ENCODE measurements at regions not wholly inside any gene's neighbourhood (a gene's known extent, or its start where the extent isn't known, plus 50 kb on each side); places are given as distances from the start of the nearest gene placed in this dataset.

DNA sequence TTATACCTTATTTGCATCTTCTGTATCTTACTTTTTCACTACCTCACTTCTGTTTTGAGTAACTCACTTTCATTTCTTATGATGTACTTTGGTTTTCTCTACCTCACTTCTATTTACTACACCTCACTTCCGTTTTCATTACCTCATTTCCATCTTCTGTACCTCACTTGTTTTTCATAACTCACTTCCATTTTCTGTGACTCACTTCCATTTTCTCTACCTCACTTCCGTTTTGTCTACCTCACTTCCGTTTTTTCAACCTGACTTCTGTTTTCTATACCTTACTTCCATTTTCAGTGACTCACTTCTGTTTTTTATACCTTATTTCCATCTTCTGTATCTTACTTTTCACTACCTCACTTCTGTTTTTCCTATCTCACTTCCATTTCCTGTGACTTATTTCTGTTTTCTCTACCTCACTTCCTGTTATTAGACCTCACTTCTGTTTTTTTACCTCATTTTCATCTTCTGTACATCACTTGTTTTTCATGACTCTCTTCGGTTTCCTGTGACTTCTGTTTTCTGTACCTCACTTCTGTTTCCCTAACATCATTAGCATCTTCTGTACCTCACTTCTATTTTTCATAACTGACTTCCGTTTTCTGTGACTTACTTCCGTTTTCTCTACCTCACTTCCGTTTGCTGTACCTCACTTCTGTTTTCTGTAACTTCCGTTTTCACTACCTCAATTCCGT lies 493.1 kb upstream of the AKR1E2 start:
- peak; percentile 53 for DNase-seq

DNA sequence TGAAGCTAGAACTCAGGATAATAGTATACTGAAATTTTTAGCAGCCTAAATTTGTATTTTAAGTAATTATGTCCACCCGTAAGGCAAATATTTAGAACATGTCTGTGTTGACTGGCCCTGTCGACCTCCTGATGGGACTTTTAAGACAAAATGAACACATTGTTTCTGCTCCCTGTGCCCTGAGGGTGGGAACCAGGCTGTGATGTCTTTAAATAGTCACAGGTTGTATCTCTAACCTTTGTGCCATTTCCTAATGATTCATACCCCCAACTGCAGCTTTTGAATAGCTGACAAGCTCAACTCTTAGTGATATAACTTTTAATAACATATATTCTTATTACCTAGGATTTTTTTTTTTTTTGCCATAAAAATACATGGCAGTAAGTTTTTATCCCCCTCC lies 494.9 kb upstream of the AKR1E2 start:
- DNase-seq = no peak

DNA sequence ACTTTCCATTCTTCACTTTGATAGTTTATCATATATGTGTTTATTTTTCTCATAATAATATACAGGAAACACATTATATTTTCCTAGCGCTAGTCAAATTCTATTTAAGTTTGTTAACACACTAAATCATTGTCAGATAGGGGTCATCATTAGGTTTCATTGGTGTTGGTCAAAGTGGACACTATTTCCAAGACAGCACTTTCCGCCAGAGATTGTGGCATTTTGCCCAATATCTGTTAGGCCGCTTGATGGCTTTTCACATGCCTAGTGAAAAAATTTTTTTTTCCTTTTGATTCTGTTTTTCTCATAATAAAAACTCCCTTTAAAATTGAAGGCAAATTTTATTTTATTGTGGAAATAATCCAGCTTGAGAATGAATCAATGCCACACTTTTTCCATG lies 495.4 kb upstream of the AKR1E2 start:
- no peak for DNase-seq

DNA sequence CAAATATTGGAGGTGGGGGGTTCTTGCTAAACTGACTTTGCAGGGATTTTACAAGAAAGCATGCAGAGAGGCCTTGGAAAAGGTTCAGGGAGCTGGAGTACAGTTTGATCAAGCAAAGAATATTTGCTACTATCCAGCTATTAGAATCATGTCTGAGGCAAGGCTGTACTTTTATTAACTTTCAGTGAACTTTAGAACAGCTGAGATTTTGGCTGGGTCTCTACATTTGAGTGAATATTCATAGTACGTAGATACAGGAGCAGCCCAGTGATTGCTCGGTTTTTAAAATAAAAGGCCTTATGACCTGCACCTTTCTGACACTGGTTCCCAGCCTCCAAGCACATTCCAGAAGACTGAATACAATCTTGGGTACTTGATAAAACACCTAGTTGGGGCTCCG lies 496.8 kb upstream of the AKR1E2 start:
- DNase-seq = no peak

DNA sequence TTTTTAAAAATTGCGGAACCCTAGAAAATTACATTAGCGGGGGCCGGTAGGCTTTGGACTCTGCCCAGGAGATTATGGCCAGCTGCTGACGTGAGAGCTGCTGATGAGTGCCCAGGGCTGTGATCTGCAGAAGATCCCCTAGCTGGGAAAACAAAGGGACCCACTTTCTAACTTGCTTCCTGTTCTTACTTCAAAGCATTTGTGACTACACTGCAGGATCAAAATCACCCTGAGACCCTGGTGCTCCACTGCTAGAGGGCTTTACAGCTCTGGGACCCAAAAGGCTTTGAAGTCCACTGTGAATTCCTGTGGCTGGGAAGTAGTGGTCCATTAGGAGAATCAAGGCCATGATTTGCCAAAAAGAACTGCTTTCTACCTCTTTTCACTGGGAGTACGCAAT lies 499.4 kb upstream of the AKR1E2 start:
- DNase-seq = no peak

DNA sequence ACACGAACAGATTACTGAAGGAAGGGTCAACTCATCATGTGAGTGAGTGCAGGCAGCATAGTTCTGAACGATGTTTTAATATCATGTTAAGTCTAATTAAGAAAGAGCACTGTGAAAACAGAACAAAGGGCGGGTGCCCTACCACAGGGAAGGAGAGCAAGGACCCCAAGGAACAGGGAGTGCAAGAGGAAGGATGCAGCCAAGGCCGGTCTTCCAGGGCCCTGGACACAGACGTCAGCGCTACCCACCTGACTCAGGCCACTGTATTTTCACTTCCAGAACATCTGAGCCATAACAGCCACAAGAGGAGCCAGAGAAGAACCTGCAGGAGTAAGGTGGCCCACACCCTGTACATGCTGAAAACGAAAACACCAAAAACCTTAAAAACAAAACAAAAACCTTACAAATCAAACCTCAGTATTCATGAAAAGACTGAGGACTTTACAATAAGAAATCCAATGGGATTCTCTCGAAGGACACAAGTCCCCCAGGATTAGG lies 506.1 kb upstream of the AKR1E2 start:
- DNase-seq = no peak

DNA sequence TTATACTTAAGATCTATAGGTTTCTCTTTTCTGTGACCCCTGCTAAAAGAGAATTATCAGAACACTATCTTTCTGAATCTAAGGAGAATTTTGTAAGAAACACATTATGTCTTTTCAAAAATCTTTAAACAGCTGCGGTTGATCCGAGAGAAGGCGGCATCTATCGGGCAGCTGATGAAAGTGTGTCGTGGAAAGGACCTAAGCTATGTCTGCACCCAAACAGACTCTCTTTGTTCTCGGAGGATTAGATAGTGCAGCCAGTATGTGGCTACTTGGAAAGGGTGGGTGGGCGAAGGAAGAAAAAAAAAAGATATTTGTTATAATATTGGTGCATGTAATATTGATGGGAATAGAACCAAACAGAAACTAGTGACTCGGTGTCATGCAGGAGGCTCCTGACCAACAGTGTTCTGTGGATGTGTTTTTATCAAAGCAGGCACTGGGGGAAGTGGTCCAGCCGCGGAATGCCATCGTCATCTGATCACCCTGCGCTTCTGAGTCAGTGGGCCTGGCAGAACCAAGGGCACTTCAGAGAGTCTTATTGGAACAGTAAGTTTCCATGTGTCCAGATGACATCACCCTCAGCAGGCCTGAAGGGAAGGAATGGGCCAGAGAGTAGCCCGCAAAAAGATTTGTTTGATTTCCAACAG lies 509.7 kb upstream of the AKR1E2 start:
- no peak for DNase-seq

DNA sequence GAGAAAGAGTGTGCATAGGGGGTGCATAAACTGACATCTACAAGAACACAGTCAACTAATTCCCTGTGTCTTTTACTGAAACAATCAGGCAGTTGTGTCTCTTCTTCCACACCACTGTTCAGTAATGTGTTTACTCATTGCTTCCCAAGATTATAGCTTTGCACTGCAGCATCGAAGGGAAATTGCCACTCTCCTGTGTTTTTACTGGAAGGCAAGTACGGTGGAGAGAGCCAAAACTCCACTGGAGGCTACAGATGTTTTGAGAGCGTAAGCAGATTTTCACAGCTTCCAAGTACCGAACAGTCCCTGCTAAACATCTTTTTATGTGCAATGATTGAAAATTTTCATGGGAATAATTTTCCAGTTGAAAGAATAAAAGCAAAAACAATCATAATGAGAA lies 510.5 kb upstream of the AKR1E2 start:
- no peak for DNase-seq

DNA sequence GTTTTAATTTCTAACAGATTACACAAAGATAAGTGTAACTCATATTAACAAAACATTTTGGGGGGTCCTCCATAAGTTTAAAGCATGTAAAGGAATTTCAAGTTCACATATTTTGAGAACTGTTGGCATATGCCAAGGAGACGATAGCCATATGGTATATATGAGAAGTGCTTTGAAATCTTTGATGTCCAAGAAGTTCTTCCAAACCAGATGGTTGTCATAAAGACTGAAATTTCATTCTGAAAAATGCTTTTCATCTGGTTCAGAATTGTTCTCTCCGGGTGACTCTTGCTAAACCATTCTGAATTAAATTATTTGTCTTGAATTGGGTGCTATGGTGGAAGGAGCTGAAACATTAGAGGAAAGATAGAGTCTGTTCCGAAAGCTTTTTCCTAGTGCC lies 513.0 kb upstream of the AKR1E2 start:
- no peak for DNase-seq

DNA sequence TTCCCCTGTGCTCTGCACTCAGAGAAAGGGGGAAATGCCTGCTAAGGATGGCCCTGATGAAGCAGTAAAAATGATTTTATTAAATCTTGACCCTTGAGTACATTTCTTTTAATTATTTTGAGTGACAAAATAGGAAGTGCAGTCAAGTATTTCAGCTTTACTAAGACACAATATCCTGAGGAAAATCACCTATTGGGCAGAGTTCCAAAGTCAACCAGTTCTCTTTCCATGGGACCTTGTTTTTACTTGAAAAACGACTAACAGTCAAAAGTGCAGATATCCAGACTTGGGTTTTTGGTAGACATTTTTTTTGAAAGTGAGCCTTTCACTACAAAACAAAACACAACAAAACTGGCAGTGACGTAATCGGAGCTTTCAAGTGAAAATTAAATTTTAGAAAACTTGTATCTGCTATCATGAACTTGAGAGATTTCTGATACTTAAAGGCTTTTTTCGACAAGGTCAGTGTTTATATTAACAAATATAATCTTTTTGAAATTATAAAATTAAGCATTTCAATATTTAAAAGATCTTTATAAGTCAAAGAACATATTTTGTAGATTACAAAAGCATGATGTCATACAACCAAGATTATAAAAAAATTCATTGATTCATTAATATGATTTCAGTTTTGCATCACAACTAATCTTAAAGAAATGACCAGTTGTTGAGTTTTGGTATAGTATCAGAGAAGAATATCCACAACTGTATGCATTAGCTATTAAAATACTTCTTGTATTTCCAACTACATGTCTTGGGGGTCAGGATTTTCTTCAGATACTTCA lies 513.8 kb upstream of the AKR1E2 start:
- DNase-seq = no peak

DNA sequence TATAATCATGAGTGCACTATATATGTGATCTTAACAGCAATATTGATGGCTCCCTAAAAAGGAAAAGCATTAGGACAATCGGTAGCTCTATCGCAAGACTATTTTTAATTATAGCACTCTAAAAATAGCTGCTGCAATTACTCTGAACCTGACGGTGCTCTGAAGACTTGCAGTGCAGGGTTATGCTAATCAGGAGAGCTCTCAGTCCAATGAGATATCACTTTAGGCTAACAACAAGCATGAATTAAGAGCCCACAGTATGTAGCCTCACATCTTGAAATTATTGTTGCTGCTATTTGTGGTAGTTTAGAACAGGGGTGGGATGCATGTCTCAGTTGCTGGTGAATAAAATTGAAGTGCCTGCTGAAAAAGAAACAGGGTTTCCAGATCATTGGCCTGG lies 515.8 kb upstream of the AKR1E2 start:
- DNase-seq = no peak

DNA sequence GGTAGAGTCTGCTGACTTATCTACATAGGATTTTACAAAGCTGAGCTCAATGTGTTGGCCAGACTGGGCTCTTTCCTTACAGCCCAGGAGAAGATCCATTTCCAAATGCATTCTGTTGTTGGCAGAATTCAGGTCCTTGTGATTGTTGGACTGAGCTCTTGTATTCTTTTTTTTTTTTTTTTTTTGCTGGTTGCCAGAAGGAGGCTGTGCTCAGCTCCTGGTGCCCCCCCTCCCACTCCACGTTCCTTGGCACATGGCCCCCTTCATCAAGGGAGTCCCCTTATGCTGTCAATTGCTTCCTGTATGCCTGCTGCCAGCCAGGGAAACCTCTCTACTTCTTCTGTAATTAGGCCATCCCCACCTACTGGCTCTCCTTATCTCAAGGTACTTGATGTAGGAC lies 518.1 kb upstream of the AKR1E2 start:
- no peak for DNase-seq

DNA sequence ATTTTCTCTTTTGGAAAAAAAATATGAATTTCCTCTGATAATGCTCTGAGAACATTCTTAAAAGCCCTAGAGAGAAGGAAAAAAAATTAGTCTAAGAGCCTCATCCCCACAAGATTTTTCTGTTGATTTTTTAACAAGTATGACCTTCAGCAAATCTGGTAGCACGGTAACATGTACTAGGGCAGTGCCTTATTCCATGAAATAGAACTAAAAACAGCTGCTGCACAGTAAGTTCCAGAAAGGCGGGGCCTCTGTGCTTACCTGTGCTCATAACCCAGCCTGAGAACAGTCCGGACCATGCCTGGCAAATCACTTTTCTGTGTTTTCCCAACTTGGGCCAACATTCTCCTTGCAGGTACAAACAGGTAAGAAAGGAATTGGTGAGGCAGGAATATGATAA lies 519.1 kb upstream of the AKR1E2 start:
- no peak for DNase-seq

DNA sequence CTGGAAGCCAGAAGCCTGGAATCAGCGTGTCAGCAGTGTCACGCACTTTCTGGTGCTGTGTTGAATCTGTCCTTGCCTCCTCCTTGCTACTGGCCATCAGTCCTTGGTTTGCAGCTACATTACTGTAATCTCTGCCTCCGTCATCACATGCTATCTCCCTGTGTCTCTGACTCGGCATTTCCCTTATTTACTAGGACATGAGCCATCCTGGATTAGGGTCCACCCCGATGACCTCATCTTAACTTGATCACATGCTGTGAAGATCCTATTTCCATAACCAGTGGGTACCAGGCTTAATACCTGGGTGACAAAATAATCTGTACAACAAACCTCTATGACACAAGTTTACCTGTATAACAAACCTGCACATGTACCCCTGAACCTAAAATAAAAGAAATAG lies 518.0 kb upstream of the KLF6 start:
- DNase-seq = no peak

DNA sequence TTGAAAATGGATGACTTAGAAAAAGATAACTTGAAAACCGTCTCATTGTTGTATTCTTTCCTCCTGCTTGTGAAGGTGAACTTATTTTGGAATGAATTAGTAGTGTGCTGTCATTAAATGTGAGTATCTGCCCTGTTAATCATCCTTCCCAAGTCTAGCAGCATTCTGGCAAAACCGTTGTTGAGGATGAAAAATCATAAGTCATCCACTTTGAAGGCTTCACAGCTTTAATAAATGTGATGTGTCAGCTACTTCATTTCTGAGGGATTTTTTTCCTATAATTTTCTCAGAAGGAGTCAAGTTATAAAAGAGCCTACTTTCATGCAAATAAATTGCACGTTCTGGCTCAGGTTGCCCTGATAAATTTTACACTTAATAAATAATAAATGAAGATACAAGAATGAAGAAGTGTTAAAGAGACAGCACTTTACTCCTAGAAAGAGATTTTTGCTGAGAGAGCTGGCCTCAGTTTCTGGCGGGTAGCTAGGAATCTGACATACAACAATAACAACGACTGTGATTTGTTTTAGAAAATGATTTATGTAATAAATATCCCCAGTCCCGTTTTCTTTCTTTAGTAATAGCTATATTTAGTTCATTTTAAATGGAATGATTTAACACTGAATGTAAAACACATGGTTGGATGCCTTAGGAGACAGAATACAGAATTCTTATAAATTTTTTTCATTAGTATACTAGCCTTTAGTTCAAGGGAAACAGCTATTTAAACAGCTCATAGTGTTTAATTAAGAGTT lies 516.5 kb upstream of the KLF6 start:
- DNase-seq = no peak

DNA sequence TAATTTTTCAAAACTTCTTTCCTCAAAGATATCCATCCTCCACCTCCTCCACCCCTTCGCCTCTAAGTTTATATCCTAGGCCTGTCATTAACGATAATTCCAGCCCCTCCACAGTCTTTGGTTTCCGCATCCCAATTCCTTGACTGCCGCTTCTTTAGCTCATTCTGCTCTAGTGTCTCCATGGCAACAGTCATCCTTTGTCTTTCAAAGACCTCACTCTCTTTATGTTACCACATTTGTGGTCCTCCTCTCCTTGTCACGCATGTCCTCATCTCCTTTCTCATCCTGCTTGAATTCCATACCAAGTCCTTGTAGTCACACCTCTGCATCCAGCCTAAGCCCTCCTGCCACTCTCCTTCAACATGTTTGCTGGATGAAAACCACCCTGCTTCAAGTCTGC lies 511.2 kb upstream of the KLF6 start:
- no peak for DNase-seq

DNA sequence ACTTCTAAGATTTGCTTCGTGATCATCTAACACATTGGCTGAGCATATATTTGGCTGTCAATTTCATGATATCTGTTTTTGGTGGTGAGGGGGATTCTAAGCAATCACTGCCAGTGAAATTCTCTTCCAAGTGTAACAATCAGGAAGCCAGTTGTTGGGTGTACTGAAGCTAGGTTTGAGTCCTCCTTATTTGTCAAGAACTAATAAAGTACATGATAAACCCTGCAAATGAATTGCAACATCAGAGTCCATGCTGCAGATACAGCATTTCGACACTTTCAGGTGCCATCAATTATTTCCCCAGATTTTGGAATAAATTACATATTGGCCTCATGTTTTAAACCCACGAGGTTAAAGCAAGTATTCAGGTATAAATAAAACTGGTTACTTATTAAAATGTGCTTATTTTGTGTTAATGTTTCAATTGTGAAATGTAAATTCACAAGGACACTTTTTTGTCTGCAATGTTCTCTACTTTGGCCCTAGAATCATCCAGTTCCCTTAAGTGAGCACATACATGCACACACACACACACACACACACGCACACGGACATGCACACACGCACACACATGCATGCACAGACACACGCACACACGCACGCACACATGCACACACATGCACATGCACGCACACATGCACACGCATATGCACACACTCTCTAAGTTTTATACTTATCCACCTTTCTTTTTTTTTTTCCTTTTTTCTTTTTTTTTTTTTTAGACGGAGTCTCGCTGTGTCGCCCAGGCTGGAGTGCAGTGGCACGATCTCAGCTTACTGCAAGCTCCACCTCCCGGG lies 510.2 kb upstream of the KLF6 start:
- DNase-seq = no peak

DNA sequence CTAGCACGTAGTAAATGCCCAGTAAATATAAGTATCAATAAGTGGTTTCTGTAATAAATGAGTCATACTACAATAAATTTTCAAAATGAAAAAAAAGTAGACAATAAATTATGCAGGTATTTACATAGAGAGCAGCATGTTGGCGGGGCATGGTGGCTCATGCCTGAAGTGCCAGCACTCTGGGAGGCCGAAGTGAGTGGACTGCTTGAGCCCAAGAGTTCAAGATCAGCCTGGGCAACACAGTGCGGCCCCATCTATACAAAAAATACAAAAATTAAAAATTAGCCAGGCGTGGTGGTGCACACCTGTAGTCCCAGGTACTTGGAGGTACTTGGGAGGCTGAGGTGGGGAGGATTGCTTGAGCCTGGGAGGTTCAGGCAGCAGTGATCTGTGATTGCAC lies 509.3 kb upstream of the KLF6 start:
- no peak for DNase-seq

DNA sequence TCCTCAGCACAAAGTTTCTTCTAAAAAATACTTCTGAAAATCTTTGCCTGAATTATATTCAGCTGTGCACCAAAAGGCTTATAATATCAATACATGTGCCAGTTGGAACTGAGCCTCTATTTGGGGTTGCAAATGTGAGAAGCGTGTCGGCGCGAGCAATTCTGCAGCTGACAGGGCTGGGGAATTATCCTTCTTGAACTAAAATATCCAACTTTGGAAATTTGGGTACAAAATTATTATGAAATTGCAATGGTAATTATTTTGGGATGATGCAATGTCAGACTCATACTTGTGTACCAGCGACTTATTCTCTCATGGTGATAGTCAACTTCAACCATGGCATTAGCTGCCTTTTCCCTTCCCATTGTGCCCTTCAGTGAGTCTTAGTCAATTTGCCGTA lies 507.0 kb upstream of the KLF6 start:
- DNase-seq = no peak

DNA sequence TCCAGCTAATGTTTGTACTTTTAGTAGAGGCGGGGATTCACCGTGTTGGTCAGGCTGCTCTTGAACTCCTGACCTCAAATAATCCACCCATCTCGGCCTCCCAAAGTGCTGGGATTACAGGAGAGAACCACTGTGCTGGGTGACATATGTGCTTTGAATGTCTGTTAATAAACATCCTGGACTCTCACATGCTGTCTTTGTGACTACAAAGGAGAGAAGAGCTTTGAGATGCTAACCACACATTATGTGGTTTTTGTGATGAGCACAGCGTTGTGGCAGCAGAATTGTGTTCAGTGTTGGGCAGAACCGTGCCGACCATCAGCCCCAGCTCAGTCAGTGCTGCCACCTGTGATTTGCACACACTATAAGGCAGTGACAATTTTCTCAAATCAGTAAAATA lies 500.1 kb upstream of the KLF6 start:
- DNase-seq = no peak

DNA sequence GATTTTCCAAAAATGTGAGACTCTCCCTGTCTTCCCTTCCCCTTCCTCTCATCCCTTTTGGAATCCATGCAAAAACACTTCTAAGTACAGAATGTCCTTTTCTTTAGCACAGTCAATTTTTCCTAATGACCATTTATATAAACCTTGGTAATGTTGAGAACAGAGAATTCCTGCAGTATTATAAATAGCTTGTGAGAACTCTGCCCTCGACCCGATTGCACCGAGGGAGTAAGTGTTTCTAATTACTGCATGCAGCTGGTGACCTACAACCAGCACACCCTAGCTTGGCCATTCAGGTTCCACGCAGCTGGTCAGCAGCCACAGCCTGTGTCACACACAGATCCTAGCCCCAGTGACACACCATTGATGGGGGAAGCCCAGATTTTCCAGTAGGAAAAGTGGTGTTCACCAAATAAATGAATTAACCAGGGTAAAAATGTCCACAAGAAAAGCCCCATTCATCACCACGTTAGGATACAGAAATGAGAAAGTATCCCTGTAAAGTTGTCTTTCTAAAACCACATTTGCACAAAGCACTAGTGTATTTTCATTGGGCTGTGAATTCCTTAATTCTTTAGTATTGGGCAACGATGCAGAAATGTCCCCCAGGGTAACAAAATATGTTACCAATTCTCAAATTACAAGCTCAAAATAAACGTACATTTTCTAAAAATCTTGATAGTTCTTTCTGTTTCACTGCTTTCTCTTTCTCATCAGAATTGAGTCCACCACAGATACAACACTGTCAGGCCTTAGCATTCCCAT lies 499.0 kb upstream of the KLF6 start:
- DNase-seq = no peak

DNA sequence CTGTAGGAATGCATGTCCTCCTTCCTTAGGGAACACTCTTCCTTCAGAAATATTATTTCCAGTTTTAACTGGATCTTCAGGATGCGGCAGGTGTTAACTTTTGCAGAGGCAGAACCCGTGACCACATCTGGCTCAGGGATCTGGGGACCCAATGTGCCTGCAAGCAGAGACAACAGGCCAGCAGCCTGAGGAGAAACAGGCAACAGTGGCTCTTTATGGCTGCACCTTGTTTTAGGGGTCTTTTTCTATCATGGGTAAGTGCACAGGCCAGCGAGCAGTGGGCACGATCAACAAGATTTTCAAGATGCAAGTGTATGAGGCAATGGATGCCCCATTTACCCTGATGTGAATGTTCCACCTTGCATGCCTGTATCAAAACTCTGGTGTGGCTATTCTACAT lies 497.5 kb upstream of the KLF6 start:
- DNase-seq = no peak
